Chondrocyte (in vitro differentiated cells): ENCODE measurements at regions not wholly inside any gene's neighbourhood (a gene's known extent, or its start where the extent isn't known, plus 50 kb on each side); places are given as distances from the start of the nearest gene placed in this dataset.

Source experiments
- DNase-seq: peaks from one replicate; pipeline ENCODE4 v3.0.0; 2021; ENCODE audit warnings: mixed read lengths, low spot score
- H3K27ac Mint-ChIP-seq: one replicate; pipeline ENCODE4 v1.8.0; 2021; ENCODE audit warnings: mild to moderate bottlenecking, moderate library complexity, mixed read lengths; ENCODE audit not compliant: unreplicated experiment
- H3K27me3 Mint-ChIP-seq: 2 replicates; pipeline ENCODE4 v1.8.0; 2021; ENCODE audit warnings: low read depth, mixed read lengths
- H3K36me3 Mint-ChIP-seq: 2 replicates; pipeline ENCODE4 v1.8.0; 2021; ENCODE audit warnings: low read depth, mixed read lengths
- H3K4me1 Mint-ChIP-seq: 2 replicates; pipeline ENCODE4 v1.8.0; 2021; ENCODE audit warnings: low read depth, mild to moderate bottlenecking, mixed read lengths
- H3K4me3 Mint-ChIP-seq: one replicate; pipeline ENCODE4 v1.8.0; 2021; ENCODE audit warnings: mild to moderate bottlenecking, moderate library complexity, mixed read lengths; ENCODE audit not compliant: unreplicated experiment
- H3K9me3 Mint-ChIP-seq: 2 replicates; pipeline ENCODE4 v1.8.0; 2021; ENCODE audit warnings: low read depth, mixed read lengths
- TF ChIP-seq, protein P1 (sequence below): fragments of 200-600 bp; sonication (generic); IDR thresholded peaks from 2 replicates; pipeline ENCODE4 v1.5.0; 2021; ENCODE audit warnings: antibody characterized with exemption, mild to moderate bottlenecking, moderate library complexity

DNA sequence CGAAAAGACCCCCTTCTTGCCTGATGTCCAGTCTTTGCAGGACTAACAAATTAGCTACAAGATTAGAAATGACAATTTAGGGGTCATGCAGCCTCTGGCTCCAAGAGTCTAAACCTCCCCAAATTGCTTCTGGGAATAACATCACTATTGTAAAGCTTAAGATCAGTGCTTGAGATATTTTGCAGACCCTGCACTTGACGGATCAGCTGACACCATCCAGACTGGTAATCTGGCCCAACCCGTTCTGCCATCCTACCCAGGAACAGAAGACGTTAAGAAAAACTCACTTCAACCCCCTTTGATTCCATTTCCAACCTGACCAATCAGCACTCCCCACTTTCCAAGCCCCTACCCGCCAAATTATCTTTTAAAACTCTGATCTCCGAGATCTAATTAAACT is 236.7 kb upstream of the KRR1 start:
- no peak overlapping the region for H3K4me3 Mint-ChIP-seq
- H3K4me1 Mint-ChIP-seq: peaks cover 45% of the 10 kb centered on the region
- H3K9me3 Mint-ChIP-seq: no peaks in the 10 kb centered on the region
- no peaks in the 10 kb centered on the region for H3K27me3 Mint-ChIP-seq
- TF ChIP-seq, protein P1, sequence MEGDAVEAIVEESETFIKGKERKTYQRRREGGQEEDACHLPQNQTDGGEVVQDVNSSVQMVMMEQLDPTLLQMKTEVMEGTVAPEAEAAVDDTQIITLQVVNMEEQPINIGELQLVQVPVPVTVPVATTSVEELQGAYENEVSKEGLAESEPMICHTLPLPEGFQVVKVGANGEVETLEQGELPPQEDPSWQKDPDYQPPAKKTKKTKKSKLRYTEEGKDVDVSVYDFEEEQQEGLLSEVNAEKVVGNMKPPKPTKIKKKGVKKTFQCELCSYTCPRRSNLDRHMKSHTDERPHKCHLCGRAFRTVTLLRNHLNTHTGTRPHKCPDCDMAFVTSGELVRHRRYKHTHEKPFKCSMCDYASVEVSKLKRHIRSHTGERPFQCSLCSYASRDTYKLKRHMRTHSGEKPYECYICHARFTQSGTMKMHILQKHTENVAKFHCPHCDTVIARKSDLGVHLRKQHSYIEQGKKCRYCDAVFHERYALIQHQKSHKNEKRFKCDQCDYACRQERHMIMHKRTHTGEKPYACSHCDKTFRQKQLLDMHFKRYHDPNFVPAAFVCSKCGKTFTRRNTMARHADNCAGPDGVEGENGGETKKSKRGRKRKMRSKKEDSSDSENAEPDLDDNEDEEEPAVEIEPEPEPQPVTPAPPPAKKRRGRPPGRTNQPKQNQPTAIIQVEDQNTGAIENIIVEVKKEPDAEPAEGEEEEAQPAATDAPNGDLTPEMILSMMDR: no peak
- H3K27ac Mint-ChIP-seq: no peak overlapping the region
- H3K36me3 Mint-ChIP-seq: peaks cover 4% of the 10 kb centered on the region
- DNase-seq: no peak

DNA sequence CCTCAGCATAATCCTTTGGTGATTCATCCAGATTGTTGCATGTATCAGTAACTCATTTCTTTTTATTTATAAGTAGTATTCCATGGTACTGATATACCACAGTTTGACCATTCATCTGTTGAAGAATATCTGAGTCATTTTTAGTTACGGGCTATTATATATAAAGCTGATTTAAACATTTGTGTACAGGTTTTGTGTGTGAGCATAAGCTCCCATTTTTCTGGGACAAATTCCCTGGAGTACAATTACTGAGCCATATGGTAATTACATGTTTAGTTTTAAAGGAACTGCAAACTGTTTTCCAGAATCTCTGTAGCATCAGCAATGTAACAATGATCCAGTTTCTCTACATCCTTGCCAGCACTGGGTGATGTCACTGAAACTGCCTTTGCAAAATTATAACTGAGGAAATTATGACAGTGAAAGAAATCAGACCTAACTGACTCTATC is 236.2 kb upstream of the KRR1 start:
- no peaks in the 10 kb centered on the region for H3K9me3 Mint-ChIP-seq
- no peaks in the 10 kb centered on the region for H3K27me3 Mint-ChIP-seq
- peaks cover 45% of the 10 kb centered on the region for H3K4me1 Mint-ChIP-seq
- H3K27ac Mint-ChIP-seq: no peak overlapping the region
- no peak overlapping the region for H3K4me3 Mint-ChIP-seq
- DNase-seq: no peak
- TF ChIP-seq, protein P1: no peak
- peaks cover 4% of the 10 kb centered on the region for H3K36me3 Mint-ChIP-seq

DNA sequence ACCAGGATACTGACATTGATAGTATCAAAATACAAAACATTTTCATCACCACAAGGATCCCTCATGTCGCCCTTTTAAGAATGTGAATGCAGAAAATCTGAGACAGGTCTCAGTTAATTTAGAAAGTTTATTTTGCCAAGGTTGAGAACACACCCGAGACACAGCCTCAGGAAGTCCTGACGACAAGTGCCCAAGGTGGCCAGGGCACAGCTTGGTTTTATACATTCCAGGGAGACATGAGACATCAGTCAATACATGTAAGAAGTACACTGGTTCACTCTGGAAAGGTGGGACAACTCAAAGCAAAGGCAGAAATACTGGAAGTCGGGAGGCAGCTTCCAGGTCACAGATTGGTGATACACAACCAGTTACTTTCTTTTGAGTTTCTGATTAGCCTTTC is 235.2 kb upstream of the KRR1 start:
- TF ChIP-seq, protein P1: no peak
- peaks cover 35% of the 10 kb centered on the region for H3K4me1 Mint-ChIP-seq
- H3K4me3 Mint-ChIP-seq: no peak overlapping the region
- no peaks in the 10 kb centered on the region for H3K9me3 Mint-ChIP-seq
- H3K36me3 Mint-ChIP-seq: peaks cover 4% of the 10 kb centered on the region
- H3K27me3 Mint-ChIP-seq: no peaks in the 10 kb centered on the region
- no peak for DNase-seq
- H3K27ac Mint-ChIP-seq: no peak overlapping the region

DNA sequence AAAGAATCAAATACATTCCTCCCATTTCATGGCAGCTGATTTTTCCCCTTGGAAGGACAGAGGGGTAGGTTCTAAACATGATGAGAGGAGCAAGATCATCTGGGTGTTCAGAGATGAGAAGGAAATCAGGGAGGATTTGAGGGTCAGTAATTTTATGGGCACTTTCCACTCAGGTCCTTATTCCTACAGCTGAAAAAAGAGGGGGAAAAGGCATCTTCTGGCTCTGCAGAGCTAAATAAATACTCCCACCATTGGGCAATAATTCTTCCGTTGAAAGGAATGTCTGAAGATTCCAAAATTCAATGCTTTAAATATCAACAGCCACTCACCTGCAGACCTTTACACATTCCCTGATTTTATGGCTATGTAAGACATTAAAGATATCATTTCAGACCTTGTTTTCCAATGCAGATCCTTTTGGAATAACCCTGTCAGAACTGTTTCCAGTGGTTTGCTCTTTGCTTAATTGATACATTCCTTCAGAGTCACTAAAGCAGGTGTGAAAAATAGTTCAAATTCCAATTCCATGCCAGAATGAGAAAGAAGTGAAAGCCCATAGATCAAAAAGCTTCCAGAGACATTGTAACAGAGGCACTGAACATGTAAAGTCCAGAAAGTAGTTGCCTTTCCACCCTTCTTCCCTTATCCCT is 233.3 kb upstream of the KRR1 start:
- TF ChIP-seq, protein P1: no peak
- Mint-ChIP-seq H3K27me3 (no peaks in the 10 kb centered on the region), H3K9me3 (no peaks in the 10 kb centered on the region), H3K4me3 (no peak overlapping the region), H3K4me1 (peaks cover 17% of the 10 kb centered on the region), H3K36me3 (peaks cover 4% of the 10 kb centered on the region), H3K27ac (no peak overlapping the region)
- DNase-seq: no peak

DNA sequence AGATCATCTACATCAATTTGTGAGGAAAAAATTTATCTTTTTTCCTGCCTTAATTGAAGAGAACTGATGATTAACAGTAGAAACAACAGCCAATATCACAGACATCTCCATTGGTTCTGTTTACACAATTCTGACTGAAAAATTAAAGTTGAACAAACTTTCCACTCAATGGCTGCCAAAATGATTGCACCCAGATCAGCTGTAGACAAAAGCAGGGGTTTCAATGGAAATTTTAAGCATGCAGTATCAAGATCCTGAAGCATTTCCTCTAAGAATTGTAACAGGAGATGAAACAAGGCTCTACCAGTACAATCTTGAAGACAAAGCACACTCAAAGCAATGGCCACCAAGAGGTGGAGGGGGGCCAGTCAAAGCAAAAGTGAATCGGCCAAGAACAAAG is 231.6 kb upstream of the KRR1 start:
- Mint-ChIP-seq H3K27me3 (no peaks in the 10 kb centered on the region), H3K36me3 (no peaks in the 10 kb centered on the region), H3K4me1 (peaks cover 13% of the 10 kb centered on the region), H3K9me3 (no peaks in the 10 kb centered on the region), H3K4me3 (no peak overlapping the region), H3K27ac (no peak overlapping the region)
- DNase-seq: no peak
- TF ChIP-seq, protein P1: no peak
